ENCODE measurements at regions not wholly inside any gene's neighbourhood (a gene's known extent, or its start where the extent isn't known, plus 50 kb on each side); places are given as distances from the start of the nearest gene placed in this dataset.
A peak's percentile ranks its signal among the peaks of the same experiment; 100 is the strongest.

DNA sequence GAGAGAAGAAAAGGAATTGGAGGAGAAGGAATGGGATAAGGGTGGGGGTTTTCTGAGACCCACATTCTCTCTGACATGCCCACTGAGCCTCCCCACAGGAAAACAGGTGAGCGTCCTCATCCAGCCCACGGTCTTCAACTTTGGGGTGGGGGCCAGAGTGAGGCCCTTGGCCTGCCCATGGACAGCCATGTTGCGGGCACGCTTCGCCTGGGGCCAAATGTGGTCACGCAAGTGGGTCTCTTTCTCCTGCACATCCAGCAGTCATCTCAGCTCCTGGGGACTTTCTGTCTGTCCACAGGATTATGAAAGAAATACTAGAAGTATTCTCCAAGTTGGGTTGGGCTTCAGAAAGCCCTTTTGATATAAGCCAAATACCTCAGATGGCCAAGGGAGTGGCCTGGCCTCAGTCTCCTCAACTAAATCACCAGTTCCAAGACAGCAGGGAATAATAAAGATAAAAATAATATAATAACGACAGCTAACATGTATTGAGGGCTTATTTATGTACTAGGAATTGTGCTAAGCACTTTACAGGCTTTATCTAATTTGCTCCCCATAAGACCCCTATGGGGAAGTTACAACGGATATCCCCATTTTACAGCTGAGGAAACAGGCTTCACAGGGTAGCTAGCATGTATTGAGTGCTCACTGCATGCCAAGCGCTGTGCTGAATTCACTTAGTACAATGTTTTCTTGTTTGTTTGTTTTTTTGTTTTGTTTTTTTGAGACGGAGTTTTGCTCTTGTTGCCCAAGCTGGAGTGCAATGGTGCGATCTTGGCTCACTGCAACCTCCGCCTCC is 57.2 kb upstream of the LBX1 start:
- Histone ChIP-seq H3K27me3 (ENCODE audit: control insufficient read depth, insufficient read depth, low read length) (peaks cover 56% of the 10 kb centered on the region), H3K4me3 (ENCODE audit: low read depth, low read length) (no peak overlapping the region), H3K9me3 (ENCODE audit: control insufficient read depth in 2 of 2, low read length in 2 of 2) (no peaks in the 10 kb centered on the region), H3K36me3 (ENCODE audit: control insufficient read depth, insufficient read depth, low read length) (no peaks in the 10 kb centered on the region), H3K4me1 (ENCODE audit: control insufficient read depth, insufficient read depth, low read length, poor library complexity, severe bottlenecking) (peaks cover 11% of the 10 kb centered on the region), H3K27ac (ENCODE audit: insufficient read depth, low read length, poor library complexity, severe bottlenecking) (no peak overlapping the region)
- ATAC-seq (ENCODE audit: low read depth in 2 of 2) (no peak), DNase-seq (no peak)
- peaks cover 0 to 21% (median 2%) of the 10 kb centered on the region in 4 donors for H3K4me1 Mint-ChIP-seq
- H3K4me3 Mint-ChIP-seq: no peak overlapping the region
- H3K36me3 Mint-ChIP-seq: no peaks in the 10 kb centered on the region
- H3K27ac Mint-ChIP-seq: no peak overlapping the region
- H3K9me3 Mint-ChIP-seq: peaks cover 0 to 3% (median 0%) of the 10 kb centered on the region in 7 donors
- peaks cover 94% of the 10 kb centered on the region for H3K27me3 Mint-ChIP-seq

DNA sequence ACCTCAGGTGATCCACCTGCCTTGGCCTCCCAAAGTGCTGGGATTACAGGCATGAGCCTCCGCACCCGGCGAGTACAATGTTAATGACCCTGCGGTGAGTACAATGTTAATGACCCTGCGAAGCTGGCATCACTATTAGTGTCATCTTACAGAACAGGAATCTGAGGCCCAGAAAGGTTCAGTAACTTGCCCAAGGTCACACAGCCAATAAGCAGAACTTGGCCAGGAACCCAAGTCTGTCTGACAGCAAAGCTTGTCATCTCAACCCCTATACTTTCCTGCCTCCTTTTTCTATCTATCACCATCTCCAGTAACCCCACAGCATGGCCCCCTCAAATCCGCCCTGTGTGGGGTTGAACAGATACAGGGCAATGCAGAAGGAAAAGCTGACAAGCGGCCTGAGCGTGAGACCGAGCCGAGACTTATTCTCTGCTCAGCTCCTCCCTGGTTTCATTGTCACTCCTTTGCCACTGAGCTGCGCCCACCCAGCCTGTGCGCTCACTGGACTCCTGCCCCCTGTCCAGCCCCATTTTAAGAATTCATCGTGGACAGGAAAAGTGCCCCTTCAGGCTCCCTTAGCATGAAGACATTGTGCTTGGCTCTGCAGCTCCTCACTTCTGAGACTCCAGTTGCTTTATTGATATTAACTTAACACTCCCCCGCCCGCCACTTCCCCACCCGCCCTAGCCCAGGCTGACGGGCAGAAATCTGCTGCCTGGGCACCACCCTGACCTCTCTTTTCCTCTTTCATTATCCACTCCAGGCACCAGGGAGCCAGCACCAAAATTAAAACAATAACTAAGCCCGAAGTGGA is 58.1 kb upstream of the LBX1 start:
- no peak overlapping the region for H3K4me3 ChIP-seq (ENCODE audit: low read depth, low read length)
- ATAC-seq (ENCODE audit: low read depth in 2 of 2): no peak
- no peak overlapping the region for H3K27ac Mint-ChIP-seq
- H3K27ac ChIP-seq (ENCODE audit: insufficient read depth, low read length, poor library complexity, severe bottlenecking): no peak overlapping the region
- H3K9me3 ChIP-seq (ENCODE audit: control insufficient read depth in 2 of 2, low read length in 2 of 2): no peaks in the 10 kb centered on the region
- peaks cover 0 to 23% (median 2%) of the 10 kb centered on the region in 4 donors for H3K4me1 Mint-ChIP-seq
- H3K9me3 Mint-ChIP-seq: peaks cover 0 to 3% (median 0%) of the 10 kb centered on the region in 7 donors
- H3K27me3 ChIP-seq (ENCODE audit: control insufficient read depth, insufficient read depth, low read length): peaks cover 49% of the 10 kb centered on the region
- peaks cover 21% of the 10 kb centered on the region for H3K4me1 ChIP-seq (ENCODE audit: control insufficient read depth, insufficient read depth, low read length, poor library complexity, severe bottlenecking)
- no peaks in the 10 kb centered on the region for H3K36me3 ChIP-seq (ENCODE audit: control insufficient read depth, insufficient read depth, low read length)
- no peaks in the 10 kb centered on the region for H3K36me3 Mint-ChIP-seq
- no peak overlapping the region for H3K4me3 Mint-ChIP-seq
- DNase-seq: no peak
- peaks cover 90% of the 10 kb centered on the region for H3K27me3 Mint-ChIP-seq

DNA sequence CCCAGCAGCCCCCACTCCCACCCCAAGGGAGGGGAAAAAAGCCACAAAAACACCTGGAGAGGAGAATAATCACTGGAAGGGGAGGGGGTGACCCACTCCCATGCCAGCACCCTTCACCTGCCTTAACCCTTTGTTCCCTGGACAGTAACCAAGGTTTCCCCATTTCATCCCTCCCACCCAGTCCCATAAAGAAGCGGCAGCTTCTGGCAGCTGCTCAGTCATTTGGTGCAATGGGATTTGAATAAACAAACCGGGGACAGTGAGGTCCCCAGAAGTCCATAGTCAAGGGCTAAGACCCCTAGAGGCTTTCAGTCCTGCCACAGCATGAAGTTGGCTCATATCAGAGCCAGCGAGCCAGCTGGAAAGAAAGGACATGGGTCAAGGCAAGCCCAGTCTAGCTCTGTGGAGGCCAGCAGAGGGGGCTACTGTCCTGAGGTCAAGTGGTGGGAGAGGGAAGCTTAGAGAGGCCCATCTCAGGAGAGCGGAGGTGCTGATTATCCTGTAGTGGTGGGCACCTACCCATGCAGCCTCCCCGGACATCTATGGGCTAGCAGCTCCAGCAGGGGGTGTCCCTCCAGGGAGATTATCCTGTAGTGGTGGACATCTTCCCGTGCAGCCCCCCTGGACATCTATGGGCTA is 58.9 kb upstream of the LBX1 start:
- Histone ChIP-seq H3K27me3 (ENCODE audit: control insufficient read depth, insufficient read depth, low read length) (peaks cover 42% of the 10 kb centered on the region), H3K36me3 (ENCODE audit: control insufficient read depth, insufficient read depth, low read length) (no peaks in the 10 kb centered on the region), H3K27ac (ENCODE audit: insufficient read depth, low read length, poor library complexity, severe bottlenecking) (no peak overlapping the region), H3K9me3 (ENCODE audit: control insufficient read depth in 2 of 2, low read length in 2 of 2) (no peaks in the 10 kb centered on the region), H3K4me3 (ENCODE audit: low read depth, low read length) (no peak overlapping the region), H3K4me1 (ENCODE audit: control insufficient read depth, insufficient read depth, low read length, poor library complexity, severe bottlenecking) (peaks cover 27% of the 10 kb centered on the region)
- H3K9me3 Mint-ChIP-seq: peaks cover 0 to 3% (median 0%) of the 10 kb centered on the region in 7 donors
- ATAC-seq (ENCODE audit: low read depth in 2 of 2) (no peak), DNase-seq (no peak)
- H3K27me3 Mint-ChIP-seq: peaks cover 90% of the 10 kb centered on the region
- H3K4me3 Mint-ChIP-seq: no peak overlapping the region
- H3K4me1 Mint-ChIP-seq: peaks cover 0 to 29% (median 2%) of the 10 kb centered on the region in 4 donors
- H3K36me3 Mint-ChIP-seq: no peaks in the 10 kb centered on the region
- H3K27ac Mint-ChIP-seq: no peak overlapping the region

DNA sequence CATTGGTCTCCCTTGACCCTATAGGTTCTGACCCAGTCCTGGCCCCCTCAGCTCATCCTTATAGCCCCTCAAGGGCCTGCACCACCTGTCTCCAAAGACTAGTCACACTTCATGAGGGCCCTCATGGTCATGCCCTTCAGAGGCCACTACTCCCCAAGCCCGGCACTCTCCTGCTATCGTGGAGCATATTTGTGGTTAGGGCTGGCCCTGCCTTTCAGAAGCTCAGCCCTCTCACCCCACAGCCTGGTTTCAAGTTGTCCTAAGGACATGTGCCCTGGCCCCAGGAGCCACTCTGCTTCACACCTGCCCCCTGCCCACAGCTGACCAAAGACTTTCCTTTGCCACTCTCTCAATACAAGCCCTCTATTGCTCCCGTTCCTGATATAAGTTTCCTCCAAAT is 60.3 kb upstream of the LBX1 start:
- no peak overlapping the region for H3K27ac Mint-ChIP-seq
- peaks cover 91% of the 10 kb centered on the region for H3K27me3 Mint-ChIP-seq
- Histone ChIP-seq H3K4me3 (ENCODE audit: low read depth, low read length) (no peak overlapping the region), H3K27me3 (ENCODE audit: control insufficient read depth, insufficient read depth, low read length) (peaks cover 43% of the 10 kb centered on the region), H3K27ac (ENCODE audit: insufficient read depth, low read length, poor library complexity, severe bottlenecking) (no peak overlapping the region), H3K9me3 (ENCODE audit: control insufficient read depth in 2 of 2, low read length in 2 of 2) (no peaks in the 10 kb centered on the region), H3K4me1 (ENCODE audit: control insufficient read depth, insufficient read depth, low read length, poor library complexity, severe bottlenecking) (peaks cover 24% of the 10 kb centered on the region), H3K36me3 (ENCODE audit: control insufficient read depth, insufficient read depth, low read length) (no peaks in the 10 kb centered on the region)
- ATAC-seq (ENCODE audit: low read depth in 2 of 2) (no peak), DNase-seq (no peak)
- H3K36me3 Mint-ChIP-seq: no peaks in the 10 kb centered on the region
- peaks cover 0 to 3% (median 0%) of the 10 kb centered on the region in 7 donors for H3K9me3 Mint-ChIP-seq
- H3K4me1 Mint-ChIP-seq: peaks cover 0 to 20% (median 1%) of the 10 kb centered on the region in 4 donors
- H3K4me3 Mint-ChIP-seq: no peak overlapping the region

DNA sequence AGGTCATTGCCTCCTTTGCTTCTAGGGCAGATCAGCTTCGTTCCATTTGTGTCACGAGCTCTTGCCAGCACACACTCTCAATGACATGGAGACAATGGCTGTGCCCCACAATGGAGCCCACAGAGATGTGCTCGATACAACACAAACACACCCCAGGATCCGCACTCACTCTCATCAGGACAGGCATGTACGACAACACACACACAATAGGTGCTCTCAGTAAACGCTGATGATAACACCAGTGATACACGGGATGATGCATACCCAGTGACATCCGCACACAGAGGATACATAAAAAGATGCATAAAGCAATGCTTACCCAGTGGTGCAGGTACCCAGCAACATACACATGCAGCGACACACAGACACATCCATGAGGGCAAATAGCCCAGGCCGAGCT is 61.2 kb upstream of the LBX1 start:
- H3K4me1 Mint-ChIP-seq: peaks cover 0 to 18% (median 0%) of the 10 kb centered on the region in 4 donors
- H3K27me3 ChIP-seq (ENCODE audit: control insufficient read depth, insufficient read depth, low read length): peaks cover 36% of the 10 kb centered on the region

DNA sequence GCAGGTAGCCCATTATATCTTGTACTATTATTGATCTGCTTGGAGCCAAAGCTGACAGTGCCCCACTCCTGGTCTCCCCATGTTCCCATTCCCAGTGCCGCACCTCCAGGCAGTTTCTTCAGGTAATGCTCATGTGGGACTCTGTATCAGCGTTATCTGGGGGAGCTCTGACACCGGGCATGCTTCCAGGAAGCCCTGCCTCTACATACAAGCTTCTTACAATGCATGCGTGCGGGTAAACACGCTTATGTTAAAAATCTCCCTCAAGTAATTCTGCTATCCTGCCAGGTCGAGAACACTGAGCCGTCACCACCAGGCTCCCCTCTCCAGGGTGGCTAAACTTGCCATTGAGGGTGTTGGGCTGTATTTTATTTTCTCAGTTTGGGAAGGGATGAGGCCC is 61.6 kb upstream of the LBX1 start:
- Mint-ChIP-seq H3K27ac (no peak overlapping the region), H3K9me3 (peaks cover 0 to 3% (median 0%) of the 10 kb centered on the region in 7 donors), H3K4me3 (no peak overlapping the region), H3K4me1 (peaks cover 0 to 16% (median 0%) of the 10 kb centered on the region in 4 donors), H3K27me3 (peaks cover 85% of the 10 kb centered on the region), H3K36me3 (no peaks in the 10 kb centered on the region)
- ATAC-seq (ENCODE audit: low read depth in 2 of 2): no peak
- Histone ChIP-seq H3K4me1 (ENCODE audit: control insufficient read depth, insufficient read depth, low read length, poor library complexity, severe bottlenecking) (peaks cover 21% of the 10 kb centered on the region), H3K27me3 (ENCODE audit: control insufficient read depth, insufficient read depth, low read length) (peaks cover 36% of the 10 kb centered on the region), H3K27ac (ENCODE audit: insufficient read depth, low read length, poor library complexity, severe bottlenecking) (no peak overlapping the region), H3K4me3 (ENCODE audit: low read depth, low read length) (no peak overlapping the region), H3K9me3 (ENCODE audit: control insufficient read depth in 2 of 2, low read length in 2 of 2) (no peaks in the 10 kb centered on the region), H3K36me3 (ENCODE audit: control insufficient read depth, insufficient read depth, low read length) (no peaks in the 10 kb centered on the region)
- DNase-seq: no peak

More for the DNA sequence above, 61.2 kb upstream of the LBX1 start:
- Mint-ChIP-seq H3K36me3 (no peaks in the 10 kb centered on the region), H3K27me3 (peaks cover 85% of the 10 kb centered on the region), H3K9me3 (peaks cover 0 to 3% (median 0%) of the 10 kb centered on the region in 7 donors), H3K27ac (no peak overlapping the region), H3K4me3 (no peak overlapping the region)
- H3K4me3 ChIP-seq (ENCODE audit: low read depth, low read length): no peak overlapping the region
- H3K9me3 ChIP-seq (ENCODE audit: control insufficient read depth in 2 of 2, low read length in 2 of 2): no peaks in the 10 kb centered on the region
- H3K4me1 ChIP-seq (ENCODE audit: control insufficient read depth, insufficient read depth, low read length, poor library complexity, severe bottlenecking): peaks cover 21% of the 10 kb centered on the region
- ATAC-seq (ENCODE audit: low read depth in 2 of 2): no peak
- no peak for DNase-seq
- no peak overlapping the region for H3K27ac ChIP-seq (ENCODE audit: insufficient read depth, low read length, poor library complexity, severe bottlenecking)
- H3K36me3 ChIP-seq (ENCODE audit: control insufficient read depth, insufficient read depth, low read length): no peaks in the 10 kb centered on the region

DNA sequence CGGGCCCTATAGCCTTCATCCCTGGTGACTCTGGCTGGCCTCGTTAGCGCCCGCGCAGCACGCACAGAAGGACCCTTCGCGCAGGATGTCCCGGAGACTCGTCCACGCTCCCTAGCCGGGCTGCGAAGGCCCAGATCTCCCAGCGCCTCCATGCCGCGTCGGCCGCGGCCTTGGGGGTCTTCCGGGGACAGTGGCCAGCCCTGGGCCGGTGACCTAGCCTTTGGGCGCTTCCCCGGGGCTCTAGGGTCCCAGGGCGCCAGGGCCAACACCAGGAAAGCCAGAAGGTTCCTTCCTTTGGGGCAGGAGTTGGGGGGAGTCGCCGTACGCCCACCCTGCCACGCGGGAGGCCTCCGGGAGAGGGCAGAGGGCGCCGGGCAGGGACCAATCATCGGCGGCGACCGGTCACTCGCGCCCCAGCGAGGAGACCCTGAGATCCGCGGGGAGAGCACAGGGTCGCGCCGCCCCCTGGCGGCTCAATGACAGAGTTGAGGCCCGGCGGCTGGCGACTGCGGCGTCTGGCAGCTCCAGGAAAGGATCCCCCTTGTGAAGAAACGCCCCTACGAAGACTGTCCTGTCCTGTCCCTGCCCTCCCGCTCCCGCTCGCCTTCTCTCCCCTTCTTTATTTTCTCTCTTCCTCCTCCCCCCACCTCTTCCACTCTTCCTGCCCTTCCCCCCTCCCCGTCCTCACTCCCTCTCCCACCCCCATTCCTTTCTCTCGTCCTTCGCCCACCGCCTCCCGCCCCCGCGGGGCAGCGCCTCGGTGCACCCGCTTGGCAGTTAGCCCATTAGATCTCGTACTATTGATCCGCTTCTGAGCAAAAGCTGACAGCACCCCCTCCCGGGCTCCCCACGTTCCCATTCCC is 62.3 kb upstream of the LBX1 start:
- Mint-ChIP-seq H3K27ac (no peak overlapping the region), H3K4me3 (peak overlapping the region in 3 of 4 donors; percentile 3 to 83 (median 67)), H3K36me3 (no peaks in the 10 kb centered on the region), H3K27me3 (peaks cover 84% of the 10 kb centered on the region), H3K4me1 (peaks cover 0 to 15% (median 0%) of the 10 kb centered on the region in 4 donors), H3K9me3 (peaks cover 0 to 3% (median 0%) of the 10 kb centered on the region in 7 donors)
- ATAC-seq (ENCODE audit: low read depth in 2 of 2) (peak in 1 of 2 donors; percentile 51), DNase-seq (peak in 2 of 3 donors; percentile 16 to 40)
- Histone ChIP-seq H3K4me1 (ENCODE audit: control insufficient read depth, insufficient read depth, low read length, poor library complexity, severe bottlenecking) (peaks cover 21% of the 10 kb centered on the region), H3K27ac (ENCODE audit: insufficient read depth, low read length, poor library complexity, severe bottlenecking) (no peak overlapping the region), H3K36me3 (ENCODE audit: control insufficient read depth, insufficient read depth, low read length) (no peaks in the 10 kb centered on the region), H3K9me3 (ENCODE audit: control insufficient read depth in 2 of 2, low read length in 2 of 2) (no peaks in the 10 kb centered on the region), H3K27me3 (ENCODE audit: control insufficient read depth, insufficient read depth, low read length) (peaks cover 31% of the 10 kb centered on the region), H3K4me3 (ENCODE audit: low read depth, low read length) (no peak overlapping the region)
